Panc1 (cell line): ENCODE measurements at regions not wholly inside any gene's neighbourhood (a gene's known extent, or its start where the extent isn't known, plus 50 kb on each side); places are given as distances from the start of the nearest gene placed in this dataset.

Experiments
- ATAC-seq: fragments of 200-7000 bp; cut with Tn5 transposase; 2 replicates; pipeline ENCODE4 v1.9.1; 2020; ENCODE audit warnings: mild to moderate bottlenecking, moderate library complexity
- BruUV-seq: library from RNA; stranded (reverse); fragments of 400-500 nt; replicated peaks from 2 replicates; lab custom pipeline; 2021; lab: Mats Ljungman, UMichigan
- CTCF ChIA-PET: fragments of 300-600 bp; sonication (Branson Sonifier 250); formaldehyde crosslinking; loops from one replicate; lab custom pipeline; 2022; ENCODE audit warnings: antibody characterized with exemption; lab: Charles Lee
- POLR2A ChIA-PET: fragments of 300-600 bp; sonication (Branson Sonifier 250); formaldehyde crosslinking; loops from one replicate; lab custom pipeline; 2022; ENCODE audit warnings: antibody characterized with exemption; lab: Charles Lee
- DNase-seq: peaks from one replicate; pipeline ENCODE4 v3.0.0-alpha.2; 2010; ENCODE audit warnings: low read depth, low spot score
- H3K27ac ChIP-seq: 2 replicates; pipeline ENCODE4 v1.5.1; 2011; ENCODE audit warnings: mild to moderate bottlenecking, low read length, inconsistent platforms
- H3K27me3 ChIP-seq: fragments of 200-500 bp; sonication (Bioruptor generic); 2 replicates; pipeline ENCODE4 v1.6.0; 2014; ENCODE audit warnings: low read length, inconsistent platforms; ENCODE audit not compliant: control insufficient read depth, insufficient read depth
- H3K36me3 ChIP-seq: fragments of 200-500 bp; sonication (Bioruptor generic); 2 replicates; pipeline ENCODE4 v1.5.1; 2014; ENCODE audit warnings: inconsistent platforms, mild to moderate bottlenecking, low read length, moderate library complexity; ENCODE audit not compliant: control insufficient read depth, insufficient read depth
- H3K4me1 ChIP-seq: 2 replicates; pipeline ENCODE4 v1.5.1; 2011; ENCODE audit warnings: inconsistent platforms, mild to moderate bottlenecking, low read length, moderate library complexity; ENCODE audit not compliant: control insufficient read depth, insufficient read depth
- H3K4me3 ChIP-seq, 2 experiments: 2 replicates each; pipeline ENCODE4 v1.5.1; 2011 to 2012; ENCODE audit warnings: low read depth in 2 of 2, low read length in 2 of 2, mild to moderate bottlenecking in 2 of 2, inconsistent platforms in 1 of 2, moderate library complexity in 1 of 2
- H3K9me3 ChIP-seq: fragments of 200-500 bp; sonication (Bioruptor generic); 2 replicates; pipeline ENCODE4 v1.5.1; 2014; ENCODE audit warnings: low read depth, mild to moderate bottlenecking, inconsistent platforms, low read length, moderate library complexity; ENCODE audit not compliant: control insufficient read depth, insufficient read depth
- CTCF ChIP-seq: fragments of 450-650 bp; IDR thresholded peaks from 2 replicates; pipeline ENCODE4 v1.5.1; 2017; ENCODE audit warnings: mild to moderate bottlenecking
- POLR2AphosphoS5 ChIP-seq: IDR thresholded peaks from 2 replicates; pipeline ENCODE4 v1.6.1; 2012; ENCODE audit warnings: mild to moderate bottlenecking, low read depth, low read length, moderate library complexity
- SIN3A ChIP-seq: IDR thresholded peaks from 2 replicates; pipeline ENCODE4 v1.6.1; 2012; ENCODE audit warnings: low read depth, mild to moderate bottlenecking, low read length, moderate library complexity, borderline replicate concordance; ENCODE audit not compliant: insufficient read depth
- TCF7L2 ChIP-seq: IDR thresholded peaks from 2 replicates; pipeline ENCODE4 v1.6.1; 2011; ENCODE audit warnings: mild to moderate bottlenecking, low read depth, low read length, inconsistent platforms
- in situ Hi-C: cut with HindIII; loops from 2 replicates; pipeline ENCODE4 v1.10.0; 2016; ENCODE audit warnings: low sequenced_read_pairs, low pct_unique_long_range_greater_than_20kb
- intact Hi-C: fragments of 100-400 bp; cut with micrococcal nuclease; formaldehyde crosslinking; loops from one replicate; pipeline ENCODE4 v1.10.0; 2022; ENCODE audit not compliant: unreplicated experiment
- TF ChIP-seq, protein P1 (sequence below), 2 experiments: IDR thresholded peaks; 2 replicates each; pipeline ENCODE4 v1.6.1; 2011 to 2012; ENCODE audit warnings: low read depth in 2 of 2, control low read depth in 1 of 2, low read length in 1 of 2, mild to moderate bottlenecking in 1 of 2, moderate library complexity in 1 of 2; ENCODE audit not compliant: insufficient read depth in 1 of 2

- Histone ChIP-seq H3K9me3 (no peaks in the 10 kb centered on the region), H3K27ac (no peak overlapping the region), H3K4me1 (peaks cover 6% of the 10 kb centered on the region; the same call in 1 of the 2 replicates), H3K4me3 (no peak overlapping the region), H3K36me3 (no peaks in the 10 kb centered on the region), H3K27me3 (no peaks in the 10 kb centered on the region)
- CTCF ChIA-PET = interaction anchor here (0.6 kb wide), 1 partner anchor 251 kb away, joined by 4 read pairs; no protein-coding TSS in a partner anchor
- TF ChIP-seq, protein P1, sequence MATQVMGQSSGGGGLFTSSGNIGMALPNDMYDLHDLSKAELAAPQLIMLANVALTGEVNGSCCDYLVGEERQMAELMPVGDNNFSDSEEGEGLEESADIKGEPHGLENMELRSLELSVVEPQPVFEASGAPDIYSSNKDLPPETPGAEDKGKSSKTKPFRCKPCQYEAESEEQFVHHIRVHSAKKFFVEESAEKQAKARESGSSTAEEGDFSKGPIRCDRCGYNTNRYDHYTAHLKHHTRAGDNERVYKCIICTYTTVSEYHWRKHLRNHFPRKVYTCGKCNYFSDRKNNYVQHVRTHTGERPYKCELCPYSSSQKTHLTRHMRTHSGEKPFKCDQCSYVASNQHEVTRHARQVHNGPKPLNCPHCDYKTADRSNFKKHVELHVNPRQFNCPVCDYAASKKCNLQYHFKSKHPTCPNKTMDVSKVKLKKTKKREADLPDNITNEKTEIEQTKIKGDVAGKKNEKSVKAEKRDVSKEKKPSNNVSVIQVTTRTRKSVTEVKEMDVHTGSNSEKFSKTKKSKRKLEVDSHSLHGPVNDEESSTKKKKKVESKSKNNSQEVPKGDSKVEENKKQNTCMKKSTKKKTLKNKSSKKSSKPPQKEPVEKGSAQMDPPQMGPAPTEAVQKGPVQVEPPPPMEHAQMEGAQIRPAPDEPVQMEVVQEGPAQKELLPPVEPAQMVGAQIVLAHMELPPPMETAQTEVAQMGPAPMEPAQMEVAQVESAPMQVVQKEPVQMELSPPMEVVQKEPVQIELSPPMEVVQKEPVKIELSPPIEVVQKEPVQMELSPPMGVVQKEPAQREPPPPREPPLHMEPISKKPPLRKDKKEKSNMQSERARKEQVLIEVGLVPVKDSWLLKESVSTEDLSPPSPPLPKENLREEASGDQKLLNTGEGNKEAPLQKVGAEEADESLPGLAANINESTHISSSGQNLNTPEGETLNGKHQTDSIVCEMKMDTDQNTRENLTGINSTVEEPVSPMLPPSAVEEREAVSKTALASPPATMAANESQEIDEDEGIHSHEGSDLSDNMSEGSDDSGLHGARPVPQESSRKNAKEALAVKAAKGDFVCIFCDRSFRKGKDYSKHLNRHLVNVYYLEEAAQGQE (IDR thresholded peaks at IDR 0.05; ENCODE audit: insufficient read depth in 1 of 2, low read depth in 2 of 2, low read length in 1 of 2) = no peak
- TF ChIP-seq SIN3A = no peak
- TF ChIP-seq POLR2AphosphoS5 = no peak
- TF ChIP-seq TCF7L2 = no peak
- TF ChIP-seq CTCF = no peak
- POLR2A ChIA-PET = no interaction called here
- BruUV-seq = no TSS peak
- ATAC-seq (no peak), DNase-seq (no peak)
- intact Hi-C loops = no loop called here
- in situ Hi-C loops = no loop called here
Observed at GRCh38 chr1:200298242-200298641, 111.6 kb downstream of the ZNF281 start.

DNA sequence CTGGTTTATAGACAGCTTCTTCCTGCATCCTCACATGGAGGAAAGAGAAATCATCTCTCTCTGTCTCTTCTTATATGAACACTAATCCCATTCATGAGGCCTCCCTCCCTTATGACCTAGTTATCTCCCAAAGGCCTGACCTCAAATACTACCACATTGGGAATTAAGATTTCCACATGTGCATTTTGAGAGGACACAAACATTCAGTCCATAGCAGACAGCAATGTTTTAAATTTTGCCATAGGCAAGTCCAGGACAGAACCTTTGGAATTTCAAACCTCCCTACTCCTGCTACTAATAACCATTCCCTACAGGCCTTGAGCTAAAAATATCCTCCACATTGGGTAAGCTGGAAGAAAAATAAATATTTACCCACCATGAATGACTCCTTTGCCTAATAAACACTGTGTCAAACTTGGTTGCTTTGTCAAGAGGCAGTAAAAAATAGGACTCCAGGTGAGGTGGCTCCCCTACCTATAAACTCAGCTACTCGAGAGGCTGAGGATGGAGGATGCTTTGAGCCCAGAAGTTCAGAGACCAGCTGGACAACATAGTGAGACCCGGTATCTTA lies 113.7 kb downstream of the ZNF281 start:
- no peaks in the 10 kb centered on the region; the same call in 1 of the 2 replicates for H3K4me1 ChIP-seq
- intact Hi-C loops = no loop called here
- no peak overlapping the region for H3K4me3 ChIP-seq
- no peaks in the 10 kb centered on the region for H3K9me3 ChIP-seq
- in situ Hi-C loops = no loop called here
- TF ChIP-seq POLR2AphosphoS5 (no peak), CTCF (no peak), SIN3A (no peak), TCF7L2 (no peak)
- TF ChIP-seq, protein P1 (IDR thresholded peaks at IDR 0.05; ENCODE audit: insufficient read depth in 1 of 2, low read depth in 2 of 2, low read length in 1 of 2) = no peak
- DNase-seq = no peak
- no peak for ATAC-seq
- H3K27ac ChIP-seq = no peak overlapping the region
- ChIA-PET CTCF (no interaction called here), POLR2A (no interaction called here)
- no TSS peak for BruUV-seq
- H3K27me3 ChIP-seq = no peaks in the 10 kb centered on the region
- H3K36me3 ChIP-seq = no peaks in the 10 kb centered on the region
